OCI-LY3 (cell line): ENCODE measurements at regions not wholly inside any gene's neighbourhood (a gene's known extent, or its start where the extent isn't known, plus 50 kb on each side); places are given as distances from the start of the nearest gene placed in this dataset.

Experiments
- CTCF ChIP-seq: fragments of 200-600, 300-600 bp; sonication (generic); IDR thresholded peaks from 2 replicates; pipeline ENCODE4 v1.5.1; 2014; ENCODE audit warnings: antibody characterized with exemption, low read length, low read depth
- EZH2phosphoT487 ChIP-seq: fragments of 200-600 bp; shearing (Covaris generic); IDR thresholded peaks from 2 replicates; pipeline ENCODE4 v1.6.1; 2018; ENCODE audit warnings: antibody characterized with exemption, mixed run types, low read depth

- TF ChIP-seq CTCF (no peak), EZH2phosphoT487 (no peak)
Observed at GRCh38 chr6:144997996-144998395, 712.9 kb downstream of the UTRN start.
